ENCODE measurements at regions not wholly inside any gene's neighbourhood (a gene's known extent, or its start where the extent isn't known, plus 50 kb on each side); places are given as distances from the start of the nearest gene placed in this dataset.
"Not testable (repeated sequence)": the region's sequence is repeated elsewhere in the genome, so short reads cannot be mapped to it uniquely, and the experiment has no call there.

- DNase-seq (ENCODE audit: low spot score); ATAC-seq: not testable (repeated sequence)
Observed at GRCh38 chrY:26491507-26491906, 869.6 kb downstream of the CDY1 start.

GRCh38 chrY:26521436-26521835 lies 899.5 kb downstream of the CDY1 start:
- DNase-seq (ENCODE audit: low spot score); ATAC-seq: not testable (repeated sequence)

DNA sequence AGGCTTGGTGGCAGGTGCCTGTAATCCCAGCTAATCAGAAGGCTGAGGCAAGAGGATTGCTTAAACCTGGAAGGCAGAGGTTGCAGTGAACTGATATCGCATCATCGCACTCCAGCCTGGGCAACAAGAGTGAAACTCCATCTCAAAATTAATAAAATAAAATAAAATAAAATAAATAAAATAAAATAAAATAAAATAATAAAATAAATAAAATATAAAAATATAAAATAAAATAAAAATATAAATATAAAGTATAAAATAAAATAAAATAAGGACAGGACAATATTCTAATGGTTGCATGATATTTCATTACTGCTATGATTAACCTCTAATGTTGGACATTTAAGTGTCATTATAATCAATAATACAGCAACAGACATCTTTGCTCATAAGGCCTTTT lies 933.1 kb downstream of the CDY1 start:
- DNase-seq (ENCODE audit: low spot score) (no peak), ATAC-seq (no peak)

DNA sequence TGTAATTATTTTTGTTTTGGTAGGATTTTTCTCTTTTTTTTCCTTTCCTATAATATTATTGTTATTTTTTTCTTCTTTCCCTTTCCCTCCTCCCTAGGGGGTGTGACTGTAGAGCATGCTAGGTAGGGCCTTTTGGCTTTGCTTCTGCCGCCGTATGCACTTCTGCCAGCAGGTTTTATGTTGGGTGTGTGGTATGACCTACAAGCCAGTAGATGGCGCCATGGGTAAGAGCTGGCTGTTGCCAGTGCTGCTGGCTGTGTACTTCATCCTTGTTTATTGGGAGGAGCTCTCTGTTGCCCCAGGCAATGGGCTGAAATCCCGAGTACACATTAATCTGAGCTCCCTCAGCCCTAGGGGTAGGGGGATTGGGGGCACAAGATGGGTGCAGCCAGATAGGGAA lies 941.1 kb downstream of the CDY1 start:
- ATAC-seq (peak; percentile 16), DNase-seq (ENCODE audit: low spot score) (peak; percentile 40)

Measured in left lobe of liver (tissue), 2 donors.